A549 (cell line): ENCODE measurements at regions not wholly inside any gene's neighbourhood (a gene's known extent, or its start where the extent isn't known, plus 50 kb on each side); places are given as distances from the start of the nearest gene placed in this dataset.

ENCODE experiments used
- CBX2 ChIP-seq: fragments of 200-600 bp; sonication (generic); IDR thresholded peaks from 2 replicates; pipeline ENCODE4 v1.6.1; 2016; ENCODE audit warnings: low read depth, mild to moderate bottlenecking, borderline replicate concordance
- CEBPB ChIP-seq, 2 experiments: fragments of >200 bp in 1 of 2; sonication (Bioruptor Twin) in 1 of 2; formaldehyde crosslinking in 1 of 2; IDR thresholded peaks; 2 replicates each; pipeline ENCODE4 v1.6.1; 2012 to 2016
- CTCF ChIP-seq: fragments of >200 bp; sonication (Bioruptor Twin); formaldehyde crosslinking; IDR thresholded peaks from 3 replicates; pipeline ENCODE4 v1.5.1; 2016
- E2F6 ChIP-seq: IDR thresholded peaks from 2 replicates; pipeline ENCODE4 v1.6.1; 2012; ENCODE audit warnings: low read depth, borderline replicate concordance
- EP300 ChIP-seq, 2 experiments: fragments of >200 bp; sonication (Bioruptor Twin); formaldehyde crosslinking; IDR thresholded peaks; 2 replicates in 1 of 2; 3 replicates in 1 of 2; pipeline ENCODE4 v1.6.1; 2016 to 2017
- MAFK ChIP-seq: fragments of 450-650 bp; IDR thresholded peaks from 2 replicates; pipeline ENCODE4 v1.6.1; 2014; ENCODE audit not compliant: partially characterized antibody
- POLR2AphosphoS2 ChIP-seq: conservative IDR thresholded peaks from 2 replicates; pipeline ENCODE4 v1.6.1; 2012; ENCODE audit warnings: low read length, improper control_type of control experiment, inconsistent platforms
- RAD21 ChIP-seq, 2 experiments: fragments of >200 bp in 1 of 2; sonication (Bioruptor Twin) in 1 of 2; formaldehyde crosslinking in 1 of 2; IDR thresholded peaks in 1 of 2; conservative IDR thresholded peaks in 1 of 2; 2 replicates in 1 of 2; 3 replicates in 1 of 2; pipeline ENCODE4 v1.6.1; 2012 to 2018; ENCODE audit warnings: inconsistent platforms in 1 of 2
- REST ChIP-seq: fragments of 200-600 bp; sonication (generic); IDR thresholded peaks from 2 replicates; pipeline ENCODE4 v1.6.1; 2016; ENCODE audit warnings: antibody characterized with exemption, mild to moderate bottlenecking, moderate library complexity
- RFX5 ChIP-seq: fragments of 450-650 bp; IDR thresholded peaks from 2 replicates; pipeline ENCODE4 v1.7.1; 2014; ENCODE audit warnings: antibody characterized with exemption, mild to moderate bottlenecking, moderate library complexity
- SREBF2 ChIP-seq: fragments of 450-650 bp; IDR thresholded peaks from 2 replicates; pipeline ENCODE4 v1.6.1; 2014; ENCODE audit warnings: mild to moderate bottlenecking, moderate library complexity
- TP53 ChIP-seq: fragments of 250-450 bp; sonication (Bioruptor Pico); IDR thresholded peaks from 2 replicates; pipeline ENCODE4 v1.5.0; 2021; ENCODE audit warnings: mild to moderate bottlenecking, moderate library complexity
- TF ChIP-seq, protein P1 (sequence below): fragments of 150-350 bp; IDR thresholded peaks from 2 replicates; pipeline ENCODE4 v1.6.1; 2014; ENCODE audit warnings: low read depth, mild to moderate bottlenecking, low read length
- TF ChIP-seq, protein P2 (sequence below): fragments of >200 bp; sonication (Bioruptor Twin); formaldehyde crosslinking; IDR thresholded peaks from 3 replicates; pipeline ENCODE4 v1.6.1; 2016

DNA sequence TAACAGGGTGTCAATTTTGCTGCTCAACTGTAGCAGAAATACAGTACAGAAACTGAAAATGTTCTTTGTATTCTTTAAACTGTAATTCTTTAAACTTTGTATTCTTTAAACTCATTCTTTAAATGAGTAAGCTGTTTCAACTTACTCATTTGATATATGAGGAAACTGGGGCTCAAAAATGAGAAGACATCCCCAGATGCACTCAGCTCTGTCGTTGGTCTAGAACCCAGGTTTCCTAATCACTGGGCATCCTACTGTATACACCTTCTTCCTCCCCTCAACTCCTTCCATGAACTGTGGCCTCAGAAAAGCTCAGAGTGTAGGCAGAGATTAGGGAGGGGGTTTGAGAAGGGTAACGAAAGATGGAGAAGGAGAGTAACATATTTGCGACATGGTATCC, 136.5 kb upstream of the MAST4 start:
- TF ChIP-seq MAFK (no peak), CEBPB (IDR thresholded peaks at IDR 0.05) (no peak), CTCF (no peak), RFX5 (no peak), POLR2AphosphoS2 (no peak), REST (no peak), EP300 (IDR thresholded peaks at IDR 0.05) (no peak), SREBF2 (no peak), RAD21 (conservative IDR thresholded peaks at IDR 0.05 in 1 of 2, IDR thresholded peaks at IDR 0.05 in 1 of 2) (no peak), TP53 (CRISPR knock-in tag) (no peak), CBX2 (no peak), E2F6 (no peak)
- TF ChIP-seq, protein P1, sequence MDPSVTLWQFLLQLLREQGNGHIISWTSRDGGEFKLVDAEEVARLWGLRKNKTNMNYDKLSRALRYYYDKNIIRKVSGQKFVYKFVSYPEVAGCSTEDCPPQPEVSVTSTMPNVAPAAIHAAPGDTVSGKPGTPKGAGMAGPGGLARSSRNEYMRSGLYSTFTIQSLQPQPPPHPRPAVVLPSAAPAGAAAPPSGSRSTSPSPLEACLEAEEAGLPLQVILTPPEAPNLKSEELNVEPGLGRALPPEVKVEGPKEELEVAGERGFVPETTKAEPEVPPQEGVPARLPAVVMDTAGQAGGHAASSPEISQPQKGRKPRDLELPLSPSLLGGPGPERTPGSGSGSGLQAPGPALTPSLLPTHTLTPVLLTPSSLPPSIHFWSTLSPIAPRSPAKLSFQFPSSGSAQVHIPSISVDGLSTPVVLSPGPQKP, result no peak
- TF ChIP-seq, protein P2, sequence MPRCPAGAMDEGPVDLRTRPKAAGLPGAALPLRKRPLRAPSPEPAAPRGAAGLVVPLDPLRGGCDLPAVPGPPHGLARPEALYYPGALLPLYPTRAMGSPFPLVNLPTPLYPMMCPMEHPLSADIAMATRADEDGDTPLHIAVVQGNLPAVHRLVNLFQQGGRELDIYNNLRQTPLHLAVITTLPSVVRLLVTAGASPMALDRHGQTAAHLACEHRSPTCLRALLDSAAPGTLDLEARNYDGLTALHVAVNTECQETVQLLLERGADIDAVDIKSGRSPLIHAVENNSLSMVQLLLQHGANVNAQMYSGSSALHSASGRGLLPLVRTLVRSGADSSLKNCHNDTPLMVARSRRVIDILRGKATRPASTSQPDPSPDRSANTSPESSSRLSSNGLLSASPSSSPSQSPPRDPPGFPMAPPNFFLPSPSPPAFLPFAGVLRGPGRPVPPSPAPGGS, result no peak
